Peyer's patch (tissue), 4 donors: ENCODE measurements at regions not wholly inside any gene's neighbourhood (a gene's known extent, or its start where the extent isn't known, plus 50 kb on each side); places are given as distances from the start of the nearest gene placed in this dataset.

Experiments
- DNase-seq, 3 donors: peaks; one replicate each; pipeline ENCODE4 v3.0.0-alpha.2; 2017 to 2019
- H3K27ac ChIP-seq, 4 donors: fragments of 200-600 bp; sonication (generic); one replicate each; pipeline ENCODE4 v1.5.1; 2016 to 2019
- H3K27me3 ChIP-seq, 2 donors: fragments of 200-600 bp; sonication (generic); one replicate each; pipeline ENCODE4 v1.5.1; 2019
- H3K36me3 ChIP-seq, 3 donors: fragments of 200-600 bp; sonication (generic); one replicate each; pipeline ENCODE4 v1.5.1; 2016 to 2019
- H3K4me1 ChIP-seq, 4 donors: fragments of 200-600 bp; sonication (generic); one replicate each; pipeline ENCODE4 v1.5.1; 2016 to 2019
- H3K4me3 ChIP-seq, 4 donors: fragments of 200-600 bp; sonication (generic); 1 replicate in 3 of 4; 2 replicates in 1 of 4; pipeline ENCODE4 v1.5.1; 2016 to 2019; ENCODE audit warnings: mild to moderate bottlenecking in 1 of 4
- H3K9me3 ChIP-seq, 4 donors: fragments of 200-600 bp; sonication (generic); one replicate each; pipeline ENCODE4 v1.5.1; 2016 to 2019; ENCODE audit warnings: mild to moderate bottlenecking in 1 of 4
- POLR2A ChIP-seq, 2 donors: fragments of 450-650 bp; IDR thresholded peaks; one replicate each; pipeline ENCODE4 v1.5.1; 2017; ENCODE audit warnings: antibody characterized with exemption in 2 of 2, mild to moderate bottlenecking in 2 of 2, moderate library complexity in 2 of 2
- TF ChIP-seq, protein P1 (sequence below), 6 experiments: fragments of 450-650 bp in 4 of 6; fragments of 200-600 bp in 2 of 6; sonication (generic) in 1 of 6; IDR thresholded peaks; one replicate each; pipeline ENCODE4 v1.5.1; 2017 to 2019; ENCODE audit warnings: antibody characterized with exemption in 6 of 6, mild to moderate bottlenecking in 3 of 6, moderate library complexity in 1 of 6

DNA sequence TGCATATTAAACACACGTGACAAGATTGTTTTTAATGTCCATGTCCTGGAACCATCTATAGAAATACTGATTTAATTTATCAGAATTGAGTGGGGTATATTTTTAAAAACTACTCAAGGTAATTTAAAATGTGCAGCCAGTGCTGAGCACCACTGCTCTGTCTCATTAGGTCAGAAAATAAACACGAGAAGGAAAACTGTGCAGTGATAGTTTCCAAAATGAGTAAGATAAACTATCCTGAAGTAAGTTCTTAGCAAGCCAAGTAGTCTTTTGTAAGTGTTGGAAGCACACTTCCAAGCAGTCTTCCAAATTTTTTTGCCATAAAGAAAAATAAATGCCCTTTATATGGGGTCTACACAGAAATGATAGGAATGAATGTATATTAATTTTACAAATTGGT lies 93.8 kb upstream of the DNAJC10 start:
- no peak overlapping the region for H3K27ac ChIP-seq
- TF ChIP-seq, protein P1, sequence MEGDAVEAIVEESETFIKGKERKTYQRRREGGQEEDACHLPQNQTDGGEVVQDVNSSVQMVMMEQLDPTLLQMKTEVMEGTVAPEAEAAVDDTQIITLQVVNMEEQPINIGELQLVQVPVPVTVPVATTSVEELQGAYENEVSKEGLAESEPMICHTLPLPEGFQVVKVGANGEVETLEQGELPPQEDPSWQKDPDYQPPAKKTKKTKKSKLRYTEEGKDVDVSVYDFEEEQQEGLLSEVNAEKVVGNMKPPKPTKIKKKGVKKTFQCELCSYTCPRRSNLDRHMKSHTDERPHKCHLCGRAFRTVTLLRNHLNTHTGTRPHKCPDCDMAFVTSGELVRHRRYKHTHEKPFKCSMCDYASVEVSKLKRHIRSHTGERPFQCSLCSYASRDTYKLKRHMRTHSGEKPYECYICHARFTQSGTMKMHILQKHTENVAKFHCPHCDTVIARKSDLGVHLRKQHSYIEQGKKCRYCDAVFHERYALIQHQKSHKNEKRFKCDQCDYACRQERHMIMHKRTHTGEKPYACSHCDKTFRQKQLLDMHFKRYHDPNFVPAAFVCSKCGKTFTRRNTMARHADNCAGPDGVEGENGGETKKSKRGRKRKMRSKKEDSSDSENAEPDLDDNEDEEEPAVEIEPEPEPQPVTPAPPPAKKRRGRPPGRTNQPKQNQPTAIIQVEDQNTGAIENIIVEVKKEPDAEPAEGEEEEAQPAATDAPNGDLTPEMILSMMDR (IDR thresholded peaks at IDR 0.05) = no peak
- no peak for TF ChIP-seq POLR2A (IDR thresholded peaks at IDR 0.05)
- H3K4me1 ChIP-seq = no peaks in the 10 kb centered on the region
- no peaks in the 10 kb centered on the region for H3K36me3 ChIP-seq
- H3K9me3 ChIP-seq = no peaks in the 10 kb centered on the region
- H3K27me3 ChIP-seq = no peaks in the 10 kb centered on the region
- H3K4me3 ChIP-seq = no peak overlapping the region
- no peak for DNase-seq

DNA sequence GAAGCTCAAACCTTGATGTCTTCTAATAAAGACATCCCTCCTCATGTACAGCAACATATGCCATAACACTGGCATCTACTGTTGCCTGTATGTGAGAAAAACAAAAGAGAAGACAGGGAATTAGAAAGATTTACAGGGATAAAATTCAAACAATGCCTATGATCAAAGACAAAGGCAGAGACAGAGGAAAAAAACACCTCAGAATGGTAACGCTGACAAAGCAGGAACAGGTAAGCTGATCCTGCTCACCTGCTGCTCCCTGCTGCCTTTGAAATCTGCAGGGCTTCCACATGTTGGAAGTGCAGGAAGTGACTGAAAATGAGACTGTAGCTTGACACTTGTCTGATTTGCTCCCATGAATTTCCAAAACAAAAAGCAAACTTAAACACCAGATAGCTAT lies 90.2 kb upstream of the DNAJC10 start:
- Histone ChIP-seq H3K36me3 (no peaks in the 10 kb centered on the region), H3K27me3 (no peaks in the 10 kb centered on the region), H3K4me3 (no peak overlapping the region), H3K4me1 (no peaks in the 10 kb centered on the region), H3K27ac (no peak overlapping the region), H3K9me3 (no peaks in the 10 kb centered on the region)
- no peak for TF ChIP-seq POLR2A (IDR thresholded peaks at IDR 0.05)
- TF ChIP-seq, protein P1 (IDR thresholded peaks at IDR 0.05) = no peak
- DNase-seq = no peak

DNA sequence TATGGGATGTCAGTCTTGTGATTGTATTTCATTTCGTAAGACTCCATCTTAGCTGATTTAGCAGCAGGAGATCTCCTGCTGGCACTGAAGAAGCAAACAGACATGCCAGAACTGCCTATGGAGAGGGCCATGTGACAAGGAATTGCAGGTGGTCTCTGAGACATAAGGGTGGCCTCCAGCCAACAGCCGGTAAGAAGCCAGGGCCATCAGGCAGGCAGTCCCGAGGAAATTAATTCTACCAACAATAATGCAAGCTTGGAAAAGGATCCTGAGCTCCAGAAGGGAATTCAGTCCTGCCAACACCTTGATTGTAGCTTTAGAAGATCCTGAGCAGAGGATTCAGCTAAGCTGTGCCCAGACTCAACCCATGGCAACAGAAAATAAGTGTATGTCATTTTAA lies 87.1 kb upstream of the DNAJC10 start:
- no peak for DNase-seq
- Histone ChIP-seq H3K27ac (no peak overlapping the region), H3K4me3 (no peak overlapping the region), H3K4me1 (no peaks in the 10 kb centered on the region), H3K36me3 (no peaks in the 10 kb centered on the region), H3K27me3 (no peaks in the 10 kb centered on the region), H3K9me3 (no peaks in the 10 kb centered on the region)
- TF ChIP-seq, protein P1 (IDR thresholded peaks at IDR 0.05) = no peak
- TF ChIP-seq POLR2A (IDR thresholded peaks at IDR 0.05) = no peak

DNA sequence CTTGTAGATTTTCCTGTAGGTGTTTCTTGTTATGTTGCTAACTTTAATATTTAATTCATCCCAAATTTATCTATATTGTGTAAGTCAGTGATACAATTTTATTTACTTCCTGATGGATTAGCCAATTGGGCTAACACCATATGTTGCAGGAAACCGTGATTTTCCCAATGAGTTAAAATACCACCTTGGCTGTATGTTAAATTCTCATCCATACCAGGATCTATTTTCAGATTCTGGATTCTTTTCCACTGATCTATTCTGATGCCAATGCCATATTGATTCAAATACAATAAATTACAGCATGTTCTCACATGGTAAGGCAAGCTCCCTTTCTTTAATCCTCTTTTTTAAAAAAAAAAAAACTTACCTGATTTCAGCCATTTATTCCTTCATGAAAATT lies 85.8 kb upstream of the DNAJC10 start:
- Histone ChIP-seq H3K36me3 (no peaks in the 10 kb centered on the region), H3K9me3 (no peaks in the 10 kb centered on the region), H3K27ac (no peak overlapping the region), H3K27me3 (no peaks in the 10 kb centered on the region), H3K4me3 (no peak overlapping the region), H3K4me1 (no peaks in the 10 kb centered on the region)
- DNase-seq = no peak
- TF ChIP-seq, protein P1 (IDR thresholded peaks at IDR 0.05) = no peak
- TF ChIP-seq POLR2A (IDR thresholded peaks at IDR 0.05) = no peak

DNA sequence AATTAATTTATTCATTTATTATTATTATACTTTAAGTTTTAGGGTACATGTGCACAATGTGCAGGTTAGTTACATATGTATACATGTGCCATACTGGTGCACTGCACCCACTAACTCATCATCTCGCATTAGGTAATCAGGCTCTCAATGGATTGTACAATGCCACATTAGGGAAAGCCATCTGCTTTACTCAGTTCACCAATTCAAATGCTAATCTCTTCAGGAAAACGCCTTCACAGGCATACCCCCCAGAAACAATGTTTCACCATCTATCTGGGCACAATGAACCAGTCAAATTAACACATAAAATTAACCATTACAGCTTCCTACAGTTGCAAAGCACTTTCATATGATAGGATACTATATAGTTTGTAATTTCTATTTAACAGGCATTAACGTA lies 84.8 kb upstream of the DNAJC10 start:
- no peaks in the 10 kb centered on the region for H3K27me3 ChIP-seq
- H3K4me1 ChIP-seq = no peaks in the 10 kb centered on the region
- TF ChIP-seq, protein P1 (IDR thresholded peaks at IDR 0.05) = no peak
- TF ChIP-seq POLR2A (IDR thresholded peaks at IDR 0.05) = no peak
- H3K9me3 ChIP-seq = no peaks in the 10 kb centered on the region
- no peak overlapping the region for H3K27ac ChIP-seq
- H3K4me3 ChIP-seq = no peak overlapping the region
- H3K36me3 ChIP-seq = no peaks in the 10 kb centered on the region
- DNase-seq = no peak

DNA sequence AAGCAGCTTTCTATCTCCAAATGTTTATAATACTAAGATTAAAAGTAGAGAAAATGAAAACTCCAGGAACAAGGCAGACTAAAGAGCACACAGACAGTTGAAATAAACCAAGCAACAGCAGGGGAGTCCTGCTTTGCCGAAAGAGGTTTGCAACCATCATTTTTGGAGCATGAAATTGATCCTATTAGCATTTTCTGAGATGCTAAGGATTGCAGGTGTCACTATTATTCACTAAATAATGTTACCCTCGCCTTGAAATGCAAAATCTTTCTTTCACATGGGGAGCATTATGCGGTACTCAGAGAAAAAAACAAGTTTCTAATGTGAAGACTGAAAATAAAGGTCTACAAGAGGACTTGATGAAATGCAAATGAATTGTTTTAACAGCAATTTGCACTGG lies 81.7 kb upstream of the DNAJC10 start:
- no peaks in the 10 kb centered on the region for H3K36me3 ChIP-seq
- H3K9me3 ChIP-seq = no peaks in the 10 kb centered on the region
- DNase-seq = no peak
- H3K4me3 ChIP-seq = no peak overlapping the region
- no peaks in the 10 kb centered on the region for H3K27me3 ChIP-seq
- TF ChIP-seq, protein P1 (IDR thresholded peaks at IDR 0.05) = no peak
- no peak for TF ChIP-seq POLR2A (IDR thresholded peaks at IDR 0.05)
- H3K27ac ChIP-seq = no peak overlapping the region
- H3K4me1 ChIP-seq = no peaks in the 10 kb centered on the region
